SK-N-SH (cell line): ENCODE measurements at regions not wholly inside any gene's neighbourhood (a gene's known extent, or its start where the extent isn't known, plus 50 kb on each side); places are given as distances from the start of the nearest gene placed in this dataset.

Experiments
- CTCF ChIP-seq: fragments of 200-600 bp; sonication (generic); IDR thresholded peaks from 2 replicates; pipeline ENCODE4 v1.6.1; 2017; ENCODE audit warnings: antibody characterized with exemption, mild to moderate bottlenecking, moderate library complexity
- ELF1 ChIP-seq: IDR thresholded peaks from 2 replicates; pipeline ENCODE4 v1.4.0; 2012
- MAX ChIP-seq: IDR thresholded peaks from 2 replicates; pipeline ENCODE4 v1.4.0; 2012; ENCODE audit warnings: low read depth
- MXI1 ChIP-seq: IDR thresholded peaks from 2 replicates; pipeline ENCODE4 v1.6.1; 2012; ENCODE audit warnings: mild to moderate bottlenecking, low read depth, low read length, improper control_type of control experiment
- RAD21 ChIP-seq: IDR thresholded peaks from 2 replicates; pipeline ENCODE4 v1.6.1; 2012; ENCODE audit warnings: mild to moderate bottlenecking, low read length

DNA sequence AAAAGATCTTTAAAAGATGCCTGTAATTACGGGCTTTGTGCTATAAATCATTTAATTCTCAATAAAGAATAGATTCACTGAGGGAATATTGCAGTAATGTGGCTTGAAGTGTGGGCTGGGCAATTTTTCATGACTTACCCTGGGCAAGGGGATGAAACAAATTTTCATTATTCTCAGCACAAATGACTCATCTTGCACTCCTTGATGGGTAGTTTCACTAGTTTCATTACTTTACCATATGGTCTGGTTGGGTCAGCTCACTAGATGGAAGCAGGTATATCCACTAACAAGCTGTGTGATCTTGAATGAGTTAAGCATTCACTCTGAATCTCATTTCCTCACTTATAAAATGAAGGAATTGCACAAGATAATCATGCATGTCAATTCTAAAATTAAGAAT, 234.3 kb downstream of the ABCC12 start:
- TF ChIP-seq MAX (no peak), CTCF (no peak), ELF1 (no peak), RAD21 (no peak), MXI1 (no peak)
